ENCODE measurements at regions not wholly inside any gene's neighbourhood (a gene's known extent, or its start where the extent isn't known, plus 50 kb on each side); places are given as distances from the start of the nearest gene placed in this dataset.

DNA sequence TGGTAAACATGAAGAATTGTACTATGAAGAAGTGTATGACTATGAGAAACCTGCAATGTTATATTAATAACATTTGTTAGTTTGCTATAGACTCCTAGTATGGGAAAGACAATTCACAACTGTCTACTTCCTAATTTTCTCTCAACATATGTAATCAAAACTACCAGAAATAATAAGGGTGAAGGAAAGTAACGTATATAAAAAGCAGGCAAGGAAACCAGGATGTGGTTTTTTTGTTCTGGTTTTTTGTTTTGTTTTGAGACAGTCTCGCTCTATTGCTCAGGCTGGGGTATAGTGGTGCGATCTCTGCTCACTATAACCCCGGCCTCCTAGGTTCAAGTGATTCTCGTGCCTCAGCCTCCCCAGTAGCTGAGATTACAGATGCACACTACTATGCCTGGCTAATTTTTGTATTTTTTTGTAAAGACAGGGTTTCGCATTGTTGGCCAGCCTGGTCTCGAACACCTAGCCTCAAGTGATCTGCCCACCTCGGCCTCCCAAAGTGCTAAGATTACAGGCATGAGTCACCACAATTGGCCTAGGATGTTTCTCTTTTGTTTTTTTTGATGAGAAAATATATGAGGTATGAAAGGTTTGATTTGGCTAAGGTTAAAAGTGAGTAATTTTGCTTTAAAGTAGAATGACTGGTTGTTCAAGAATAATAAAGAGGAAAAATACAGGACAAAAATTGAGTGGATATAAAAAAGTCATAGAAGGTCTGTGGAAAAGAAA is 83.1 kb downstream of the PTCHD4 start:
- TF ChIP-seq, protein P1, sequence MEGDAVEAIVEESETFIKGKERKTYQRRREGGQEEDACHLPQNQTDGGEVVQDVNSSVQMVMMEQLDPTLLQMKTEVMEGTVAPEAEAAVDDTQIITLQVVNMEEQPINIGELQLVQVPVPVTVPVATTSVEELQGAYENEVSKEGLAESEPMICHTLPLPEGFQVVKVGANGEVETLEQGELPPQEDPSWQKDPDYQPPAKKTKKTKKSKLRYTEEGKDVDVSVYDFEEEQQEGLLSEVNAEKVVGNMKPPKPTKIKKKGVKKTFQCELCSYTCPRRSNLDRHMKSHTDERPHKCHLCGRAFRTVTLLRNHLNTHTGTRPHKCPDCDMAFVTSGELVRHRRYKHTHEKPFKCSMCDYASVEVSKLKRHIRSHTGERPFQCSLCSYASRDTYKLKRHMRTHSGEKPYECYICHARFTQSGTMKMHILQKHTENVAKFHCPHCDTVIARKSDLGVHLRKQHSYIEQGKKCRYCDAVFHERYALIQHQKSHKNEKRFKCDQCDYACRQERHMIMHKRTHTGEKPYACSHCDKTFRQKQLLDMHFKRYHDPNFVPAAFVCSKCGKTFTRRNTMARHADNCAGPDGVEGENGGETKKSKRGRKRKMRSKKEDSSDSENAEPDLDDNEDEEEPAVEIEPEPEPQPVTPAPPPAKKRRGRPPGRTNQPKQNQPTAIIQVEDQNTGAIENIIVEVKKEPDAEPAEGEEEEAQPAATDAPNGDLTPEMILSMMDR (conservative IDR thresholded peaks at IDR 0.05; ENCODE audit: control insufficient read depth, insufficient read depth, low read depth, low read length), result no peak
- no peak overlapping the region for H3K4me3 ChIP-seq (ENCODE audit: control insufficient read depth, low read depth, low read length)
- DNase-seq (ENCODE audit: low read depth), result peak; percentile 14

- TF ChIP-seq, protein P1 (conservative IDR thresholded peaks at IDR 0.05; ENCODE audit: control insufficient read depth, insufficient read depth, low read depth, low read length), result no peak
- H3K4me3 ChIP-seq (ENCODE audit: control insufficient read depth, low read depth, low read length), result no peak overlapping the region
- DNase-seq (ENCODE audit: low read depth), result no peak
Measured at GRCh38 chr6:48024956-48025355, 86.0 kb downstream of the PTCHD4 start.

DNA sequence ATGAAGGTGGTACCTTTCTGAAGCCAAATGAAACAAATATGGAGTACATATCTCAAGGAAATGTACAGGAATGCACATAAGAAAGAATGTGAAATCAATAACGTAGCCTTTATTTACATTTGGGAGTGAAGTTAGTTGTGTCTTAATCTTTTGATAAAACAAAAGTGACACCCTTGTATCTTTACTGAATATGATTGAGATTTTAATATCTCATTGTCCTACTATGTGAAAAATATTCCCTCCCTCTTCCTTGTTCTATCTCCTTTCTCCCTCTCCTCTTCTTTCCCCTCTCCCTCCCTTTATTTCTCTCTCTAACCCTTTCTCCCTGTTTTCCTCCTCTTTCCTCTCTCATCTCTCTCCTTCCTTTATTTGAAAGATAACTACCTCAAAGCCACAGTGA is 89.1 kb downstream of the PTCHD4 start:
- no peak for DNase-seq (ENCODE audit: low read depth)
- TF ChIP-seq, protein P1 (conservative IDR thresholded peaks at IDR 0.05; ENCODE audit: control insufficient read depth, insufficient read depth, low read depth, low read length), result no peak
- H3K4me3 ChIP-seq (ENCODE audit: control insufficient read depth, low read depth, low read length), result no peak overlapping the region

DNA sequence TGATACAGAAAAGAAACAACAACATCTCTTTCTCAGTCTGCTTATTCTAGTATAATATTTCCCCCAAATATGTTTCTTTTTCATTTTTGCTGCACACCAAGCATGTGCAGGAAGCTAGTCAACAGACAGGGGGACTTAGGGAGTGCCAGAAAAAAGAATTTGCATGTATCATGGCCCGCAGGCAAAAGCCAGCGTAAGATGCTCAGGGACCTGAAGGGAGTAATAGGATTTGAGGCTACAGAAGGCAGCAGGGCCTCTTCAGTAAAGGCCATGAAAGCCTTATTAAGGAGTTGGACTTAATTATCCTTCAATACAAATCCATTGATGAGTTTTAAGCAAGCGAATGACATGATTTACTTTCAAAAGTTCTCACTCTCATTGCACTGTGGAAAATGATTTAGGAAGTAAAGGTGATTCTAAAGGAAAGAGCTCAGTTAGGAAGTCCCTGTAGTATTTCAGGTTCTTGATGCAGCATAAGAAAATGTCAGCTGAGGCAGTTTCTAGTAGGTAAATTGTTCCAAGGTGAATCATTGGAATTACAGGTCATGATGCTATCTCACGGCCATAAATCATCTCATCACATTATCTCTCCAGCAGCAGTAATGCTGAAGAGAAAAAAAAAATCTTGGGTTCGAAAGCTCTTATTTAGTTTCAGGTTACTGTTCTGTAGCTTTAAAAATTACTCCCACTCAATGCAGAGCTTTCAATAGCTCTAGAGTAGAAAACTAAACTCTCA is 94.8 kb downstream of the PTCHD4 start:
- DNase-seq (ENCODE audit: low read depth), result no peak
- no peak overlapping the region for H3K4me3 ChIP-seq (ENCODE audit: control insufficient read depth, low read depth, low read length)
- TF ChIP-seq, protein P1 (conservative IDR thresholded peaks at IDR 0.05; ENCODE audit: control insufficient read depth, insufficient read depth, low read depth, low read length), result no peak

DNA sequence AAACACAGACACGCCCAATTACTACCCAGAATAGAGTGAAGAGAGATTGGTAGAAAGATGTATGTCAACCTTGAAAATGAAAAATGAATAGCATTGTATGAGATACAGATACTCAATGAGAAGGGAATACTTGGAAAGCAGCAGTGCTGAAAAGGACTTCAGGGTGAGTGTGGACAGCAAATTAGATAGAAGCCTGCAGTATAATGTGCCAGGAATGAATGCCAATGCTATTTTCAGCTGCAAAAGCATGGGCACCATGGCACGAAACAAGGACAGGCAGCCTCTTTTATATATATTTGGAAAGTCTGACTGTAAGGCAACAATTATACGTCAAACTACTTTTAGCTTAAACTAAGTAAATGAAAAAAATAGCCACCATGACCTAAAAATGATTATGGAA is 118.2 kb downstream of the PTCHD4 start:
- TF ChIP-seq, protein P1 (conservative IDR thresholded peaks at IDR 0.05; ENCODE audit: control insufficient read depth, insufficient read depth, low read depth, low read length), result no peak
- DNase-seq (ENCODE audit: low read depth), result no peak

GRCh38 chr6:47983491-47983890 is 127.5 kb downstream of the PTCHD4 start:
- H3K4me3 ChIP-seq (ENCODE audit: control insufficient read depth, low read depth, low read length), result no peak overlapping the region

More for the DNA sequence above, 118.2 kb downstream of the PTCHD4 start:
- no peak overlapping the region for H3K4me3 ChIP-seq (ENCODE audit: control insufficient read depth, low read depth, low read length)

More at GRCh38 chr6:47983491-47983890, 127.5 kb downstream of the PTCHD4 start:
- TF ChIP-seq, protein P1 (conservative IDR thresholded peaks at IDR 0.05; ENCODE audit: control insufficient read depth, insufficient read depth, low read depth, low read length), result no peak
- no peak for DNase-seq (ENCODE audit: low read depth)
